Activated CD4-positive, alpha-beta T cell treated with anti-CD3 and anti-CD28 coated beads for 36 hours (primary cell): ENCODE measurements at regions not wholly inside any gene's neighbourhood (a gene's known extent, or its start where the extent isn't known, plus 50 kb on each side); places are given as distances from the start of the nearest gene placed in this dataset.
"Not testable (repeated sequence)": the region's sequence is repeated elsewhere in the genome, so short reads cannot be mapped to it uniquely, and the experiment has no call there.

ENCODE experiments used
- ATAC-seq: fragments of 200-7000 bp; cut with Tn5 transposase; one replicate; pipeline ENCODE4 v1.10.0; 2021; ENCODE audit warnings: mild to moderate bottlenecking, moderate library complexity
- CTCF ChIA-PET: fragments of 350-600 bp; sonication (Branson Sonifier 250); formaldehyde crosslinking; loops from one replicate; lab custom pipeline; 2021; ENCODE audit warnings: antibody characterized with exemption; lab: Charles Lee
- POLR2A ChIA-PET: fragments of 350-600 bp; sonication (Branson Sonifier 250); formaldehyde crosslinking; loops from one replicate; lab custom pipeline; 2021; ENCODE audit warnings: antibody characterized with exemption, inconsistent platforms; lab: Charles Lee
- DNase-seq: peaks from one replicate; pipeline ENCODE4 v3.0.0-alpha.2; 2020
- H3K27ac Mint-ChIP-seq: one replicate; pipeline ENCODE4 v1.8.0; 2021; ENCODE audit warnings: mixed read lengths
- H3K27me3 Mint-ChIP-seq: one replicate; pipeline ENCODE4 v1.8.0; 2021; ENCODE audit warnings: mixed read lengths
- H3K36me3 Mint-ChIP-seq: one replicate; pipeline ENCODE4 v1.8.0; 2021; ENCODE audit warnings: low read depth, mixed read lengths
- H3K4me1 Mint-ChIP-seq: one replicate; pipeline ENCODE4 v1.8.0; 2021; ENCODE audit warnings: mixed read lengths
- H3K4me3 Mint-ChIP-seq: one replicate; pipeline ENCODE4 v1.8.0; 2021; ENCODE audit warnings: mild to moderate bottlenecking, moderate library complexity, mixed read lengths
- H3K9me3 Mint-ChIP-seq: one replicate; pipeline ENCODE4 v1.8.0; 2021; ENCODE audit warnings: low read depth, mixed read lengths
- intact Hi-C, 2 experiments: fragments of 100-400 bp; cut with DNase I in 1 of 2; cut with micrococcal nuclease in 1 of 2; formaldehyde crosslinking; loops; one replicate each; pipeline versions ENCODE4 v1.14.2 to v1.15.1; 2022 to 2024; cut with DNase I, micrococcal nuclease

DNA sequence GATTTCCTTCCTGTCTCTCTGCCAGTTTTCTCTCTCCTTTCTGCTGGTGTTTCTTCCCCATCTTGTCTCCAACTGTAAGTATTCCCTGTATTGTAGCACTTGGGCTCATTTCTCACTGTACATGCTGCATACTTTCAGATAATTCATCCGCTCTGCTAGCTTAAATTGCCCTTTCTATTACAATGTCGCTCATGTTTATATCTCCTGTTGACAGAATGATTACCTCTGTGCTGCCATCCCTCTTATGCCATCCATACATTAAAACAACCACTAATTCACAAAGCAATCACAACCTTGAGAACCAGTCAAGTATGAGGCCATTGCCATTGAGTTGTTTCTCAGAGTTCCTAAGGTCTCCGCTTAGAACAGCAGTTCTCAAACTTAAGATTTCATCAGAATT is 107.5 kb upstream of the SOX2 start:
- no peaks in the 10 kb centered on the region for H3K27me3 Mint-ChIP-seq
- peaks cover 2% of the 10 kb centered on the region for H3K9me3 Mint-ChIP-seq
- intact Hi-C loops: no loop called here
- ChIA-PET POLR2A (no interaction called here), CTCF (no interaction called here)
- no peak overlapping the region for H3K27ac Mint-ChIP-seq
- no peaks in the 10 kb centered on the region for H3K4me1 Mint-ChIP-seq
- H3K36me3 Mint-ChIP-seq: no peaks in the 10 kb centered on the region
- no peak for ATAC-seq
- H3K4me3 Mint-ChIP-seq: no peak overlapping the region
- DNase-seq: no peak

DNA sequence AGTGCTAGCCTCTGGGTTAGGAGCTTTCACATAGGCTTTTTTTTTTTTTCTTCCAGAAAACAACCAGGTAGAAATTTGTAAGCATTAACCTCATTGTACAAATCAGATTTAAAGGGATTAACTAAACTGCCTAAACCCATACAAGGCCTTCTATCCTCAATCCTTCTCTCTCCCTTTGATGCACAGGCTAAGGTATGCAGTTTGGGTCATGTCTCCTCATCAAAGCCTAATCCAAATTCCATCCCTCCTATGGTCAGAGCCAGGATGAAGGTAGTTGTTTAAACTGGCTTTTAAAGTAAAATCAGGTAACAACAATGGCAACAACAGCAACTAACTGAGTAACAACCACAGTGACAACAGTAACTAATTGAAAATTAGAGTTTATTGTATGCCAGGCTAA is 115.6 kb upstream of the SOX2 start:
- DNase-seq (no peak), ATAC-seq (no peak)
- POLR2A ChIA-PET: no interaction called here
- Mint-ChIP-seq H3K4me3 (no peak overlapping the region), H3K36me3 (no peaks in the 10 kb centered on the region), H3K27ac (no peak overlapping the region), H3K9me3 (peaks cover 8% of the 10 kb centered on the region), H3K4me1 (no peaks in the 10 kb centered on the region), H3K27me3 (no peaks in the 10 kb centered on the region)
- intact Hi-C loops: no loop called here
- CTCF ChIA-PET: no interaction called here

DNA sequence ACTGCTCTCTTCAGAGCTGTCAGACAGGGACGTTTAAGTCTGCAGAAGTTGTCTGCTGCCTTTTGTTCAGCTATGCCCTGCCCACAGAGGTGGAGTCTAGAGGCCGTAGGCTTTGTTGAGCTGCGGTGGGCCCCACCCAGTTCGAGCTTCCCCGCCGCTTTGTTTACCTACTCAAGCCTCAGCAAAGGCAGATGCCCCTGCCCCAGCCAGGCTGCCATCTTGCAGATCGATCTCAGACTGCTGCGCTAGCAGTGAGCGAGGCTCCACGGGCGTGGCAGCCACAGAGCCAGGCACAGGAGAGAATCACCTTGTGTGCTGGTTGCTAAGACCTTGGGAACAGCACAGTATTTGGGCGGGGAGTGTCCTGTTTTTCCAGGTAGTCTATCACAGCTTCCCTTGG is 120.8 kb upstream of the SOX2 start:
- intact Hi-C loops, H3K4me1 Mint-ChIP-seq, POLR2A ChIA-PET, ATAC-seq, H3K27me3 Mint-ChIP-seq, H3K27ac Mint-ChIP-seq, H3K36me3 Mint-ChIP-seq, CTCF ChIA-PET, H3K4me3 Mint-ChIP-seq, DNase-seq: not testable (repeated sequence)
- peaks cover 34% of the 10 kb centered on the region for H3K9me3 Mint-ChIP-seq

DNA sequence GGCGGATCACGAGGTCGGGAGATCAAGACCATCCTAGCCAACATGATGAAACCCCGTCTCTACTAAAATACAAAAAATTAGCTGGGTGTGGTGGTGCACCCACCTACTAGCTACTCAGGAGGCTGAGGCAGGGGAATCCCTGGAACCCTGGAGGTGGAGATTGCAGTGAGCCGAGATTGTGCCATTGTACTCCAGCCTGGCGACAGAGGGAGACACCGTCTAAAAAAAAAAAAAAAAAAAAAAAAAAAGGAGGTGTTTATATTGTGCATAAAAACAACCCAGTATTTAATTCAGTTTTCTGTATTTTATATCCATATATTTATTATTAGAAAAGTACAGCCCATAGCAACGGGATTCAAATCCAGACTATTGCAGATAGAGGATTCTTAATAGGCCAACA is 129.1 kb upstream of the SOX2 start:
- H3K36me3 Mint-ChIP-seq: no peaks in the 10 kb centered on the region
- ATAC-seq (no peak), DNase-seq (no peak)
- ChIA-PET CTCF (no interaction called here), POLR2A (no interaction called here)
- intact Hi-C loops: no loop called here
- no peak overlapping the region for H3K27ac Mint-ChIP-seq
- peaks cover 13% of the 10 kb centered on the region for H3K9me3 Mint-ChIP-seq
- H3K27me3 Mint-ChIP-seq: no peaks in the 10 kb centered on the region
- no peak overlapping the region for H3K4me3 Mint-ChIP-seq
- H3K4me1 Mint-ChIP-seq: no peaks in the 10 kb centered on the region

DNA sequence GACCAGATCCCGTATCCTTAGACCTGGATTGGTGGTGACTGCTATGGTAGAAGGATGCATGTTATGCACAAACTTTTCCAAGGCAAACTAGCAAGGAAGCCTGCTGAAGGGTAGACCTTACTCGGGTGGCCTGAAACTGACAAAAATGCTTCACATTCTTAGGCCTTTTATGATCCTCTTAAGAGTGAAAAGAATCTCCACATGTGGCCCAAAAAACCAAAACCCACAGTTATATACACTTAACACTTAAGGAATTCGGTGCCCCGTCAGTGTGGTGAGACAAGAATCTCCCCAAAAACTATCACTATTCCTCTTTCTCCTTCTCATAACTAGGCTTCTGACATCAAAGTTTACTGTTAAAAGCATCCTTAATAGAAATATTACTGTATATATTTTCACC is 130.1 kb upstream of the SOX2 start:
- CTCF ChIA-PET: no interaction called here
- Mint-ChIP-seq H3K9me3 (peaks cover 5% of the 10 kb centered on the region), H3K4me1 (no peaks in the 10 kb centered on the region), H3K4me3 (no peak overlapping the region), H3K36me3 (no peaks in the 10 kb centered on the region), H3K27ac (no peak overlapping the region), H3K27me3 (no peaks in the 10 kb centered on the region)
- intact Hi-C loops: no loop called here
- ATAC-seq (no peak), DNase-seq (no peak)
- POLR2A ChIA-PET: no interaction called here

DNA sequence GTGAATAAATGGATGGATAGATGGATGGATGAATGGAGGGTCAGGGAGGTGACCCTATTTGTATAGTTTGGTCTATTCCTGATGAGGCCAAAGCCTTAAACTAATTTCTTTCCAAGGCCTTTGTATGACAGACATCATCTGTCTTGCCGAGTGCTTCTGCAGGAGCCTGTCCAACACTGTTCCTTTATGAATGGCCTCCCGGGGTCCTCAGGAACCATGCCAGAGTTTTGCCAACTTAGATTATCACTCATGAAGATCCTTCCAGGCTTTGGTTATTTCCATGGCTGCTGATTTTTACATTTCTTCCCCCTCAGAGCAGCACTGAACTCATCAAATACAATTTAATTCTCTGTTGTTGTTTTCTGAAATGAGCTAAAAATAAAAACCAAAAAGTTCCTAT is 133.0 kb upstream of the SOX2 start:
- CTCF ChIA-PET: no interaction called here
- DNase-seq: no peak
- H3K9me3 Mint-ChIP-seq: no peaks in the 10 kb centered on the region
- no peak overlapping the region for H3K27ac Mint-ChIP-seq
- POLR2A ChIA-PET: no interaction called here
- H3K4me1 Mint-ChIP-seq: no peaks in the 10 kb centered on the region
- intact Hi-C loops: no loop called here
- H3K4me3 Mint-ChIP-seq: no peak overlapping the region
- H3K36me3 Mint-ChIP-seq: no peaks in the 10 kb centered on the region
- no peak for ATAC-seq
- no peaks in the 10 kb centered on the region for H3K27me3 Mint-ChIP-seq

DNA sequence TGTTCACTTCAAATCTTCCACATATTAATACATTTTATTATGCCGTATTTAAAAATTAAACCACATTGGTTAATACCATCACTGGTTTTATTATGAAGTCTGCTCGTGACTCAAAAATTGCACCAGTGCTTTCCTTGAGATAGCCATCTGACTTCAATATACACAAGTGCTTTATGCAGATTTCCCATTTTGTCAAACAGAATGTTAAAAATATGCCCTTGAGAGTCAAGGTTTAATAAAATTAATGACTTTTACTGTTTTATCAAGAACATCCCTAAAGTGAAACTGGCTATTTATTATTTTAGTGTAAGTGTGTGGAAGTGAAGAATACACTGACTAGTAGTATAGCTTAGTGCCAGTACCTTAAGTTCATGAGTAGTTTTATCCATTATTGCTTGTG is 139.3 kb upstream of the SOX2 start:
- Mint-ChIP-seq H3K27me3 (no peaks in the 10 kb centered on the region), H3K9me3 (peaks cover 2% of the 10 kb centered on the region), H3K4me1 (no peaks in the 10 kb centered on the region), H3K4me3 (no peak overlapping the region), H3K36me3 (no peaks in the 10 kb centered on the region), H3K27ac (no peak overlapping the region)
- ATAC-seq (no peak), DNase-seq (no peak)
- intact Hi-C loops: no loop called here
- ChIA-PET POLR2A (interaction anchor here (0.6 kb wide), 1 partner anchor 261 kb away, joined by 3 read pairs; no protein-coding TSS in a partner anchor), CTCF (interaction anchor here (0.7 kb wide), 1 partner anchor 42 kb away, joined by 3 read pairs; no protein-coding TSS in a partner anchor)

DNA sequence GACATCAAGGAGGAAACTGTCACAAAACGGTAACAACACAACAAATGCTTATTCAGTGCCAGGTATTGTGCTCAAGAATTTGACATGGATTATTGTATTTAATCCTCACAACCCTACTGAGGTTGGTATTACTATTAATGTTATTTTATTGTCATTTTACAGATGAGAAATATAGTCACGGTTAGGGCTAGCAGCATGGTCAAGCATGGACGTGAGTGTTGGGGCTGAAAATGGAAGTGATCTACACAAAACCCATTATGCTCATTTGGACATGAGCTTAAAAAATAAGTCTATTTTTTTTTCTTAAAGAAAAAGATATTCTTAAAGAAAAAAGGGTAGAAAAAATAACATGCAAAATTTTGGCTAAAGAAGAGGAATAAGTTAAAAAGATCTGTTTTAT is 141.3 kb upstream of the SOX2 start:
- ChIA-PET POLR2A (no interaction called here), CTCF (no interaction called here)
- Mint-ChIP-seq H3K27me3 (no peaks in the 10 kb centered on the region), H3K27ac (no peak overlapping the region), H3K4me3 (no peak overlapping the region), H3K9me3 (peaks cover 2% of the 10 kb centered on the region), H3K36me3 (no peaks in the 10 kb centered on the region), H3K4me1 (no peaks in the 10 kb centered on the region)
- intact Hi-C loops: no loop called here
- DNase-seq (no peak), ATAC-seq (no peak)

DNA sequence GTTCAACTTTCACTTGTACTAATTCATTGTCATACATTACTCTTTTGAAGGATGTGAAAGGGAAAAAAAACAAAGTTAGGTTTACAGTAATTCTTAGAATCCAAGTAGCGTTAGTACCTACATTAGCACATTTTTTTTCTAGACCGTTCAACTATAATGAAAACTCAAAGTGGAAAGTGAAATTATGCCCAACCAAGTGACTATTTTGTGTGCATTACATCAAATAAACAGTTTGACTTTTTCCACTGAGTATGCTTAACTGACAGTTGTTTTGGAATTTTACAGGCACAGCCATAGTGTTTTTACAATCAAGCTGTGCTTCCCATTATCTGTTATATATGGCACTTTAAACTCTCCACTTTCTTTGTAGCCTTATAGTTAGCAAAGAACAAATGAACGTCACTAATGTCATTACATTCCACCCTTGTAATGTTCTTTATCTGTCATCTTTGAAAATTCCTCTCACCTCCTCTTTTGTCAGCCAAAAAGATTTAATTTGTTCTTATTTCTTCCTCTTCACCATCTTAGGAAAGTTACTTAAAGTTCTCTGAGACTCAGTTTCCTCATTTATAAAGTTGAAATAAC is 142.3 kb upstream of the SOX2 start:
- DNase-seq (no peak), ATAC-seq (no peak)
- ChIA-PET POLR2A (no interaction called here), CTCF (interaction anchor here (0.6 kb wide), 1 partner anchor 183 kb away, joined by 3 read pairs; no protein-coding TSS in a partner anchor)
- H3K9me3 Mint-ChIP-seq: peaks cover 2% of the 10 kb centered on the region
- no peaks in the 10 kb centered on the region for H3K4me1 Mint-ChIP-seq
- no peaks in the 10 kb centered on the region for H3K27me3 Mint-ChIP-seq
- H3K27ac Mint-ChIP-seq: no peak overlapping the region
- intact Hi-C loops: no loop called here
- no peaks in the 10 kb centered on the region for H3K36me3 Mint-ChIP-seq
- H3K4me3 Mint-ChIP-seq: no peak overlapping the region

DNA sequence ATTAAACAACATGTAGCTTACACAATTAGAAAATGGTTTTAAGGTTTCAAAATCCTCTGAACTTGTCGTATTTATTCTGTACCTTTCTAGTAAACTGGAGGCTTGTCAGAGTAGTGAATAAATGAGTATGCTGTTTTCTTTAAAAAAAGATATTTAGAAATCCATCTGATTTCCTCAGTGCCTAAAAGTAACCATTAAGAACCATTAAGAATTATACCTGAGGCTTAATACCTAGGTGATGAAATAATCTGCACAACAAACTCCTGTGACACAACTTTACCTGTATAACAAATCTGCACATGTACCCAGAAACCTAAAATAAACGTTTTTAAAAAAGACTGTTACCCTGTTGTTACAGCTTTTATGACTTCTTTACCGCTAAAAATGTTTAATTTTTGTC is 143.0 kb upstream of the SOX2 start:
- Mint-ChIP-seq H3K9me3 (peaks cover 2% of the 10 kb centered on the region), H3K27me3 (no peaks in the 10 kb centered on the region), H3K27ac (no peak overlapping the region), H3K4me3 (no peak overlapping the region), H3K36me3 (no peaks in the 10 kb centered on the region), H3K4me1 (no peaks in the 10 kb centered on the region)
- ATAC-seq: no peak
- CTCF ChIA-PET: no interaction called here
- intact Hi-C loops: no loop called here
- POLR2A ChIA-PET: no interaction called here
- DNase-seq: no peak

DNA sequence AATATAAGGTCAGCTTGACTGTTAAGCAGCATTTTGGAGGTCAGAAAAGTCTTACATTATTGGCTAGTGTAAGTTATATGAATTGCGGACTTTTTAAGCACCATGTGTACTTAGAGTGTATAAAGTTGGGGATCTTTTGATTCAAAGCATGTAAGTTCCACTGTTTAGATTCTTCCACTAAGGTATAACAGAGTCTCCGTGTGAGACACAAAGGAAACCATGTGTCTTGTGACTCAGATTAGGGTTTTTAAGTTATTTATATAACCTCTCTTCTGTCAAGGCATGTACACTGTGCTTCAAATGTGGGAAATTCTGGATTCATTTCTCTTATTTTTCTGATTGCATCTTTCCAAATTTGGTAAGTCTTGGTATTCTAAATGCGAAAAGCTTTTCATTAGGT is 143.5 kb upstream of the SOX2 start:
- ATAC-seq (no peak), DNase-seq (no peak)
- intact Hi-C loops: no loop called here
- CTCF ChIA-PET: interaction anchor here (0.6 to 0.7 kb wide), 2 partner anchors 46 to 138 kb away, joined by 3 read pairs; no protein-coding TSS in a partner anchor
- POLR2A ChIA-PET: no interaction called here
- H3K36me3 Mint-ChIP-seq: no peaks in the 10 kb centered on the region
- H3K9me3 Mint-ChIP-seq: peaks cover 2% of the 10 kb centered on the region
- H3K27ac Mint-ChIP-seq: no peak overlapping the region
- H3K27me3 Mint-ChIP-seq: no peaks in the 10 kb centered on the region
- H3K4me1 Mint-ChIP-seq: no peaks in the 10 kb centered on the region
- H3K4me3 Mint-ChIP-seq: no peak overlapping the region

DNA sequence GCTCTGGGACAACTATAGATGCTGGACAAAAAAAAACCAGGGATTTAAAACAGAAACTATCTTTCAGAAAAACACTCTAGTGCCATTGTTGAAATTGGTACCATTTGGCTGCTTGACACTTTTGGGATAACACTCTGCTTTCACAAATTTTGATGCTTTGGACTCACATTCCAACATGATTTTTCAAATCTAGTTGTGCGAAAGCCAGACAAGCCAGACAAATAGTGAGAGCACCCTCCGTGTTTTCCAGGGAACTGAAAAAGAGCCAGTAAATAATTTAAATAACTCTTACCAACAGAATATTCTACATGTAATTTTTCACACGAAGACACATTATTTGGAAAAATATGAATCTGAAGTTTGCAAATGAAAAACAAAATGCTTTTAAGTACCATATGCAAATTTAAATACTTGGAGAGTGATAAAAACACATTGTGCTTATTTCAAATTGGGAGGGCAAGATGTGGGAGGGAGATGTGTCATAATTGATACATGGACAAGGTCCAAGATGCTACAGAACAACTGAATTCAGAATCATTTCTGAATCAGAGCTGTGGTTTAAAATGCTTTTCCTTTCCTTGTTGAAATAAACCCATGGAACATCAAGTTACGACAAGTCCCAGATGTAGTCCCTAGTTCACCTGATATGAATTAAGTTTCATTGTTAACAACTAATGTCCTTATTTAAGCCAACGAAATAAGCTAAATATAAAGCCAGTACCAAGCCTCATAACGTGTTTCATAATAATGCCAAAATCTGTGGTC is 144.2 kb upstream of the SOX2 start:
- ATAC-seq: no peak
- Mint-ChIP-seq H3K36me3 (no peaks in the 10 kb centered on the region), H3K4me1 (no peaks in the 10 kb centered on the region), H3K4me3 (no peak overlapping the region), H3K27ac (no peak overlapping the region), H3K27me3 (no peaks in the 10 kb centered on the region), H3K9me3 (peaks cover 2% of the 10 kb centered on the region)
- POLR2A ChIA-PET: no interaction called here
- DNase-seq: no peak
- intact Hi-C loops: no loop called here
- CTCF ChIA-PET: interaction anchor here (0.6 to 0.7 kb wide), 2 partner anchors 47 to 139 kb away, joined by 3 read pairs; no protein-coding TSS in a partner anchor
